GM12872 (cell line): ENCODE measurements at regions not wholly inside any gene's neighbourhood (a gene's known extent, or its start where the extent isn't known, plus 50 kb on each side); places are given as distances from the start of the nearest gene placed in this dataset.

Experiments used
- CTCF ChIP-seq: IDR thresholded peaks from 3 replicates; pipeline ENCODE4 v1.5.1; 2011; ENCODE audit warnings: low read depth, mild to moderate bottlenecking, low read length, moderate library complexity; ENCODE audit not compliant: insufficient read depth

GRCh38 chr1:14507262-14507661 lies 91.2 kb upstream of the KAZN start:
- TF ChIP-seq CTCF = no peak

GRCh38 chr1:14508613-14509012 lies 89.9 kb upstream of the KAZN start:
- TF ChIP-seq CTCF = no peak

GRCh38 chr1:14511166-14511680 lies 87.3 kb upstream of the KAZN start:
- TF ChIP-seq CTCF = no peak

DNA sequence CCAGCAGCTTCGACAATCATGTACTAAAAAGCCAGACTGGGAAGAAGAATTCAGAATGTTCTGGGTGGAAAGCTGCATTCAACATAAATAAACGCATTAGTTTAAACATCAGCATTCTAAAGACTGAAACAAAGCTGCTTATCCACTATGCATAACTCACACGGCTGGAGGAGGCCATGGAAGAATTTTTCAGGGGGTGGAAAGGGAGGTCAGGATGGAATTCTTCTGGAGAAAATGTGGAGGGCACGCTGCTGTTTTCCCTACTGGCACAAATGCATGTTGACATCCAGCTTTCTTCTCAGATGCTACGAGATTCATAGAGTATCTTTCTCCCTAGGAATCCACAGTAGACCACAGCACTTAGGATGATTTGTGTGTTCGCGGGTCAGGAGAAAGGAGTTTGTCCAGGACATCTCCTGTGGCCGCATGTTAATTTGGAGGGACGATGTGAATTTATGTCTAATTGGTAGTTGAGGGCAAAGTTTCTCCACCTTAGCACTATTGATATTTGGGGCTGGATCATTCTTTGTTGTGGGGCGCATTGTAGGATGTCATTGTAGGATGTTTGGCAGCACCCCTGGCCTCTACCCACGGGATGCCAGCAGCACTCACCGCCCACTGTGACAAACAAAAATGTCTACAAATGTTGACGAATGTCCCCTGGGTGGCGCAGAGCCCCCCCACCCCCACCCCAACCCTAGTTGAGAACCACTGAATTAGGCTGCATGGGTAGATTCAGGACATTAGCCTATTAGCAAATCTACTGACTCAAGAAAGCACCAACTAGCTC lies 86.5 kb upstream of the KAZN start:
- no peak for TF ChIP-seq CTCF

- no peak for TF ChIP-seq CTCF
Observed at GRCh38 chr1:14513111-14513510, 85.4 kb upstream of the KAZN start.

DNA sequence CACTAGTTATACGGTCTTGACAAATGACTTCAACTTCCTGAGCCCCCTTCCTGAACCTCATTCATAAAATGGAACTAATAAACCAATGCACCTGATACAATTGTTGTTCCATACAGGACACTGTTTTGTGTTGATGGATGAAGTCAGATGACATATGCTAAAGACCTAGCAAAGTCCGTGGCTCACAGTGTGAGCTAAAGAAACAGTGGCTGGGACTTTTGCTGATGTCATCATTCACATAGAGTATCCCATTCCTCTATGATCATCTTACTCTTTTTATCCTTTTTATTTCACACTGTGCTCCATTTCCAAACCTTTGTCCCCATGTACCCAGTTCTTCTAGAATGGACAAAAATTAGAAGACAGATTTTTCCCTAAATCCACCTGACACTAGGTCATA lies 83.7 kb upstream of the KAZN start:
- no peak for TF ChIP-seq CTCF

DNA sequence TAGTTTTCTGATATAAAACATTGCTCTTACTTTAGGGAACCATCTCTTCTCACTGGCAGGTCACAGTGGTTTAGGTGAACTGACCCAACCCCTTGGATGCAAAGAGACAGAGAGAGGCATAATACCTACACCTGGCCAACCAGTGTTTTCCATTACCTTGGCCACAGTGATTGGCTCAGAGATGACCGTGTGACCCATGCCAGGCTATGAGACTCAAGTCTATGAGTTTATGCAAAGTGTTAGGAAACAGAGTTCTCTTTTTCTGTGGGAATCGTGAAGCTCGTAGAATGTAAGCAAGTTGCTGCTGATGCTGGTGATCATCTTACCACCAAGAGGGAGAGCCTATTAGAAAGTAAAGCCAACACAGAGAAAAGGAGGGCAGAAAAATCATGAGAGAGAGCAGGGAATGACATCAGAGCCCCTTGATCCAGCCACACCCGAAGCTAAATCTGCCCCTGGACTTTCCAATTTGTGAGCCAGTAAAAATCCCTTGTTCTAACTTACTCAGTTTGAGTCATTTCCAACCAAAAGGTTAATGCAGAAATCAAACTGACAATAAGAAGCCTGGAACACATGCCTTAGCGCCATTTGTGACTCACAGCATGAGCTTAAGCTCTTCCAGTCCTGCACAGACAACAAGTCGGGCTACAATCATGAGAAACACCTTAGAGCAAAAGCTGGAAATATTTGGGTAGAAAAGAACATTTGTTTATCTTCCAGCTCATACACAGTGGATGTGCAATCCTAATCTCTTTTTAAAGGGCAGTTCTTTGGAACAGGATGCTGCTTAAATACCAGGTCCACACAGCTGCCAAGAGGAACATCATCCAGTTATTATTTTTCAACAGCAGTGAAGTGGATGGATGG lies 81.3 kb upstream of the KAZN start:
- no peak for TF ChIP-seq CTCF
